Lower lobe of right lung (tissue), 2 donors: ENCODE measurements at regions not wholly inside any gene's neighbourhood (a gene's known extent, or its start where the extent isn't known, plus 50 kb on each side); places are given as distances from the start of the nearest gene placed in this dataset.

ENCODE experiments used
- ATAC-seq, 2 donors: fragments of 200-7000 bp; cut with Tn5 transposase; one replicate each; pipeline ENCODE4 v1.9.1; 2020 to 2022; ENCODE audit warnings: mild to moderate bottlenecking in 2 of 2, moderate library complexity in 2 of 2
- DNase-seq: peaks from one replicate; pipeline ENCODE4 v3.0.0-alpha.2; 2020
- H3K27ac ChIP-seq: fragments of 200-600 bp; one replicate; pipeline ENCODE4 v1.8.0; 2022
- H3K27me3 ChIP-seq: fragments of 200-600 bp; one replicate; pipeline ENCODE4 v1.8.0; 2022; ENCODE audit warnings: low read depth
- H3K36me3 ChIP-seq: fragments of 200-600 bp; one replicate; pipeline ENCODE4 v1.8.0; 2022; ENCODE audit warnings: mild to moderate bottlenecking
- H3K4me1 ChIP-seq: fragments of 200-600 bp; one replicate; pipeline ENCODE4 v1.8.0; 2022
- H3K4me3 ChIP-seq: fragments of 200-600 bp; one replicate; pipeline ENCODE4 v1.8.0; 2022; ENCODE audit warnings: mild to moderate bottlenecking
- H3K9me3 ChIP-seq: fragments of 200-600 bp; one replicate; pipeline ENCODE4 v1.8.0; 2022
- CTCF ChIP-seq: fragments of 200-600 bp; IDR thresholded peaks from one replicate; pipeline ENCODE4 v1.8.0; 2022; ENCODE audit warnings: antibody characterized with exemption, mild to moderate bottlenecking
- intact Hi-C: fragments of 100-400 bp; cut with DNase I; formaldehyde crosslinking; loops from one replicate; pipeline ENCODE4 v1.11.0; 2022
- donor health status: DM: no; HTN: yes; CAD: no; lungs with severe emphysema.

- Histone ChIP-seq H3K4me1 (peaks cover 12% of the 10 kb centered on the region), H3K36me3 (no peaks in the 10 kb centered on the region), H3K27me3 (no peaks in the 10 kb centered on the region), H3K9me3 (no peaks in the 10 kb centered on the region), H3K27ac (no peak overlapping the region), H3K4me3 (no peak overlapping the region)
- no peak for TF ChIP-seq CTCF
- intact Hi-C loops, result no loop called here
- DNase-seq (no peak), ATAC-seq (peak; percentile 12 to 13)
These were observed 302.2 kb downstream of the RPS24 start for GRCh38 chr10:78335691-78336401.

DNA sequence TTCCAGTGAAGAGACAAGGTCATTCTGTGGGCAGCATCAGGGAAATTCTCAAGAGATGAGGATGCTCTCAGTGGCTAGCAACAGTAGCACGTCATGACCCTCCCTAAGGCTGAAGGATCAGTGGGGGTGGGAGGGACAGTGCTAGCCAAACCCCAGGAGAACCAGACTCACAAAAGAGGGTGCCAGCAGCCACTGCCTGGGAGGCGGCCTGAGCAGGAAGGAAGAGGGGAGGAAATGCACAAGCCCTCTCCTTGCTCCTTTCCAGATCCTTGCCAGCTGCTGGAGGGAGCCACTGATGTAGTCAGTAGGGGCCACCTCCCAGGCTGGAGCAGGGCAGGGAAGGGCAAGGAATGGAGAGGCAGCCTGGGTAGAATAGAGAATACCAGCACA is 302.7 kb downstream of the RPS24 start:
- Histone ChIP-seq H3K36me3 (no peaks in the 10 kb centered on the region), H3K27me3 (no peaks in the 10 kb centered on the region), H3K4me1 (peaks cover 12% of the 10 kb centered on the region), H3K4me3 (no peak overlapping the region), H3K9me3 (no peaks in the 10 kb centered on the region), H3K27ac (no peak overlapping the region)
- no peak for TF ChIP-seq CTCF
- intact Hi-C loops, result no loop called here
- ATAC-seq, result peak; percentile 14 to 34
- no peak for DNase-seq

GRCh38 chr10:78337016-78337415 is 303.4 kb downstream of the RPS24 start:
- H3K36me3 ChIP-seq, result no peaks in the 10 kb centered on the region
- H3K4me3 ChIP-seq, result no peak overlapping the region
- TF ChIP-seq CTCF, result no peak
- no peaks in the 10 kb centered on the region for H3K9me3 ChIP-seq
- H3K27me3 ChIP-seq, result no peaks in the 10 kb centered on the region
- ATAC-seq (no peak), DNase-seq (no peak)
- H3K4me1 ChIP-seq, result peaks cover 12% of the 10 kb centered on the region
- intact Hi-C loops, result no loop called here
- no peak overlapping the region for H3K27ac ChIP-seq

DNA sequence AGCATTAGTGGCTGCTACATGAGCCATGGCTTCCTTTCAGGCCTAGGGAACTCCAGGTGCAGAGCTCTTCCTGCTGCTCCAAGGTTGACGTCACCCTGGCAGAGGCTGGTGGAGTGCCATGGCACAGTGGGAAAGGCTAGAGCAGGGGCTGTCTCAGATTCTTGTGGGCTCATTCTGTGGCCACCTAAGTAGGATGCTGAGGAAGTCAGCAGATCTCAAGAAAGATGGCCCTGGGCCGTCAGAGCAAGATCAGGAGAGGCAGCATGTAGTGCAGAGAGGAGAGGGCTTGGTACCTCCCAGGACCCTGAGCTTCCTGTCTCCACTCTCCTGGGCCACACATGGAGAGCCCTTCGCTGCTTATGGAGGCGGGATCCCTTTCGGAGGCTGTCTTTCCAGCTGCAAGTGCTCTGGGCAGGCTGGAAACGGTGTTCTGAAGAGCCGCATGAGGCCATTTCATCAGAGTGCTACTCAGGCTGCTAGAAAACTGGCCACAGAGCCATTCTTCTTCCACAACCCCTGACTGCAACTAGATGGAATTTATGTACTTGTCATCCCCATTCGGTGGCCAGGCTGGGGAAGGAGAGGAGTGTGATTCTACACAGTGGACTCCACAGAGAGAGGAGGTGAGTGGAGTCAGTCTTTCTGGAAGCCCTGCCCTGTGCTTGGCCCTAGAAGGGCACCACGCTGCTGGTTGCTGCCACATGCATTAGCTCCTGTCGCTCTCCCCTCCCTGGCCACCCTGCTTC is 304.2 kb downstream of the RPS24 start:
- TF ChIP-seq CTCF, result no peak
- Histone ChIP-seq H3K4me3 (no peak overlapping the region), H3K27me3 (no peaks in the 10 kb centered on the region), H3K27ac (no peak overlapping the region), H3K36me3 (no peaks in the 10 kb centered on the region), H3K9me3 (no peaks in the 10 kb centered on the region), H3K4me1 (peaks cover 12% of the 10 kb centered on the region)
- intact Hi-C loops, result no loop called here
- ATAC-seq (no peak), DNase-seq (no peak)

DNA sequence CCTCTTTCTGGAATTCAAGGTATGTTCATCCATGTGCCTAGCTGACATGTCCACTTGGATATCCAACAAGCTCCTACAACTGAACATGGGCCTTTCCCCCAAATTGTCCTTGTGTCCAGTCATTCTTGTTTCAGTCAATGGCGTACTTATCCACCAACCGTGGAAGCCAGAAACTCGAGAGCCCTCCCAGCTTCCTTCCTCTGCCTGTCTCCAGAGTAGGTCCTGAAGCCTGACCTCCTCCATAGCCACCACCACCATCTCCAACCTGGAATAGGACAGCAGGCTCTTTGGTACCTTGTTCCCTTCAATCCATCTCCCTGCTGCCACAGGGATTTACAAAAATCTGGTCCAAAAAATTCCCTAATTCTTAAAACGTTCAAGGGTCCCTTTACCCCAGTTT is 305.1 kb downstream of the RPS24 start:
- Histone ChIP-seq H3K36me3 (no peaks in the 10 kb centered on the region), H3K27me3 (no peaks in the 10 kb centered on the region), H3K27ac (no peak overlapping the region), H3K9me3 (no peaks in the 10 kb centered on the region), H3K4me1 (peaks cover 12% of the 10 kb centered on the region), H3K4me3 (no peak overlapping the region)
- intact Hi-C loops, result no loop called here
- ATAC-seq (no peak), DNase-seq (no peak)
- no peak for TF ChIP-seq CTCF
